Pancreas (tissue), 10 donors: ENCODE measurements at regions not wholly inside any gene's neighbourhood (a gene's known extent, or its start where the extent isn't known, plus 50 kb on each side); places are given as distances from the start of the nearest gene placed in this dataset.

Experiments used
- ATAC-seq, 4 donors: fragments of 200-7000 bp; cut with Tn5 transposase; one replicate each; pipeline versions ENCODE4 v1.8.0 to v1.9.1; 2020; ENCODE audit warnings: mild to moderate bottlenecking in 4 of 4, moderate library complexity in 4 of 4
- DNase-seq, 6 donors: peaks; one replicate each; pipeline ENCODE4 v3.0.0-alpha.2; 2020
- FAIRE-seq: peaks from 2 replicates; lab custom pipeline; 2012; peaks lifted over from hg19 to GRCh38; lab: Jason Lieb, UNC
- H3K27ac ChIP-seq, 4 donors: fragments of 200-600 bp; sonication (generic); 1 replicate in 3 of 4; 2 replicates in 1 of 4; pipeline versions ENCODE4 v1.5.0 to v1.8.0; 2020
- H3K27me3 ChIP-seq, 4 donors: fragments of 200-600 bp; one replicate each; pipeline ENCODE4 v1.8.0; 2021
- H3K36me3 ChIP-seq, 3 donors: fragments of 200-600 bp; sonication (generic) in 1 of 3; one replicate each; pipeline versions ENCODE4 v1.5.0 to v1.8.0; 2020 to 2021
- H3K4me1 ChIP-seq, 3 donors: fragments of 200-600 bp; one replicate each; pipeline ENCODE4 v1.8.0; 2021
- H3K4me3 ChIP-seq, 4 donors: fragments of 200-600 bp; sonication (generic) in 2 of 4; one replicate each; pipeline versions ENCODE4 v1.5.0 to v1.8.0; 2020 to 2021
- H3K9me3 ChIP-seq, 4 donors: fragments of 200-600 bp; one replicate each; pipeline ENCODE4 v1.8.0; 2021
- WGBS, 2 donors: extraction: QIAGEN DNeasy Blood & Tissue Kit; methylation state at CpG; one replicate each; pipeline ENCODE4 v1.1.7; 2013; 5-methylcytosine and 5-hydroxymethylcytosine counted together
- intact Hi-C, 3 donors: fragments of 100-400 bp; cut with DNase I; formaldehyde crosslinking; loops; one replicate each; pipeline versions ENCODE4 v1.11.1 to v1.14.2; 2022
- TF ChIP-seq, protein P1 (sequence below), 4 donors: fragments of 200-600 bp; sonication (generic) in 3 of 4; IDR thresholded peaks; one replicate each; pipeline versions ENCODE4 v1.5.0 to v1.8.0; 2021; ENCODE audit warnings: antibody characterized with exemption in 4 of 4
- donor health status: healthy with polysubstance abuse.
- donor health status: DM: no; HTN: no; CAD: no; lungs with moderate emphysema.
- donor health status: DM: no; HTN: no; CAD: no.
- donor health status: control.
- donor health status: control.
- donor health status: Bipolar disorder and iron deficiency.
- donor health status: DM: yes; HTN: yes; CAD: no.
- donor health status: DM: no; HTN: no; CAD: no.
- donor health status: DM: no; HTN: no; CAD: no.
- donor health status: DM: yes; HTN: yes; CAD: no.

DNA sequence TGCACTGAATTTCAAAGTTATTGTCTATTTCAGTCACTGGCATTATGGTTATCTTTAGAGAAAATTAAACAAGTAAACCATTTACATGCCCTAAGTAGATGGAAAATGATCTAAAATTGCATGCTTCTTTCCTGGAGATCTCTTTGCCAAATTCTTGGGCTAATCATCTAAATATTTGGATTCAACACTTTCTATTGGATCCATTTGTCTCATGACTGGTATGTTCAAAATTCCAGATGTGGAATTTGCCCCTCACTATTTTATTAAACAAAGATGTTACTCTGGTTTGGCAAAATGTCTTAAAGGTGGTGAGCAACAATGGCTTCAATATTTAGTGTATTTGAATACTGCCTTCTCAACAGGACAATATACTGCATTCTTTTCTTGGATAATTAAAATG, 147.5 kb upstream of the CASK start:
- no peak overlapping the region for H3K27ac ChIP-seq
- TF ChIP-seq, protein P1, sequence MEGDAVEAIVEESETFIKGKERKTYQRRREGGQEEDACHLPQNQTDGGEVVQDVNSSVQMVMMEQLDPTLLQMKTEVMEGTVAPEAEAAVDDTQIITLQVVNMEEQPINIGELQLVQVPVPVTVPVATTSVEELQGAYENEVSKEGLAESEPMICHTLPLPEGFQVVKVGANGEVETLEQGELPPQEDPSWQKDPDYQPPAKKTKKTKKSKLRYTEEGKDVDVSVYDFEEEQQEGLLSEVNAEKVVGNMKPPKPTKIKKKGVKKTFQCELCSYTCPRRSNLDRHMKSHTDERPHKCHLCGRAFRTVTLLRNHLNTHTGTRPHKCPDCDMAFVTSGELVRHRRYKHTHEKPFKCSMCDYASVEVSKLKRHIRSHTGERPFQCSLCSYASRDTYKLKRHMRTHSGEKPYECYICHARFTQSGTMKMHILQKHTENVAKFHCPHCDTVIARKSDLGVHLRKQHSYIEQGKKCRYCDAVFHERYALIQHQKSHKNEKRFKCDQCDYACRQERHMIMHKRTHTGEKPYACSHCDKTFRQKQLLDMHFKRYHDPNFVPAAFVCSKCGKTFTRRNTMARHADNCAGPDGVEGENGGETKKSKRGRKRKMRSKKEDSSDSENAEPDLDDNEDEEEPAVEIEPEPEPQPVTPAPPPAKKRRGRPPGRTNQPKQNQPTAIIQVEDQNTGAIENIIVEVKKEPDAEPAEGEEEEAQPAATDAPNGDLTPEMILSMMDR (IDR thresholded peaks at IDR 0.05) = no peak
- intact Hi-C loops = no loop called here
- DNase-seq = no peak
- no peak for FAIRE-seq
- H3K4me1 ChIP-seq = no peaks in the 10 kb centered on the region
- H3K9me3 ChIP-seq = no peaks in the 10 kb centered on the region
- H3K27me3 ChIP-seq = peaks cover 0 to 7% (median 0%) of the 10 kb centered on the region in 4 donors
- no peak for ATAC-seq
- no peaks in the 10 kb centered on the region for H3K36me3 ChIP-seq
- H3K4me3 ChIP-seq = no peak overlapping the region

DNA sequence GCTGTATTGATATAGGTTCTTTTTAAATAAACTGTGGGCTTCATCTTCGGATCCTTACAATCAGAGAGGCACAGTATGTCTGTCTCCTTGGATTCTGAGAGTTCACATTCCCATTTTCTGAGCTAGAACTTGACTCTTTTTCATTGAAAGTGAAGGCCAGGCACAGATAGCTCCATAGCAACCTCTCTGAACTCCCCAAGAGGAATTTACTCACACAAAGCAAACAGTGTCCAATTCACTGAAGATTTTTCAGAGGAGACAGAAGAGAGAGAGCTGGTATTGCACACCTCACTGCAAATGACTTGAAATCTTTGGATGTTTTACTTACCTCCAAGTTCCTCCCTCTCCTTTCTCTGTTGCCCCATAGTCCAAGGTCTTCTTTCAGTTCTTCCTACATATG, 130.9 kb upstream of the CASK start:
- Histone ChIP-seq H3K4me3 (no peak overlapping the region), H3K36me3 (no peaks in the 10 kb centered on the region), H3K4me1 (no peaks in the 10 kb centered on the region), H3K27me3 (no peaks in the 10 kb centered on the region), H3K27ac (no peak overlapping the region), H3K9me3 (no peaks in the 10 kb centered on the region)
- peak in 1 of 4 donors; percentile 25 for ATAC-seq
- FAIRE-seq = no peak
- DNase-seq = no peak
- intact Hi-C loops = no loop called here
- TF ChIP-seq, protein P1 (IDR thresholded peaks at IDR 0.05) = no peak
- 51 to 92% methylated on average over 1 of the region's 1 CpG for WGBS, 2 donors

DNA sequence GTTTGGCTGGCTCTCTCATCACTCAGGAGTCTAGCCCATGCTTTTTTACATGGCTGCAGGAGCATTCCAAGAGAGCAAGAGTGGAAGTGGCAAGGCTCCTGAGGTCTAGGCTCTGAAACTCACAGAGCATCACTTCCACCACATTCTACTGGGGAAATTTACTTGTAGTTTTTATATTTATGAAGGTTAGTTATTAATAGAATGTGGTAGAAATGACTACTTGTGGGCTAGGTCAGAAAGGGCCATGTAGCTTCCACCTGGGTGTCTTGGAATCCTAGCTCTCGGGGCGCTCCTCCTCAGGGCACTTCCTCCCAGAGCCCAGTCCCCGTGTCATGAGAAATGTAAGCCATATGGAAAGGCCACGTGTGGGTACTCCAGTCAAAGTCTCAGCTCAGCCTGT, 127.0 kb upstream of the CASK start:
- FAIRE-seq = no peak
- Histone ChIP-seq H3K4me1 (no peaks in the 10 kb centered on the region), H3K27me3 (no peaks in the 10 kb centered on the region), H3K27ac (no peak overlapping the region), H3K9me3 (no peaks in the 10 kb centered on the region), H3K4me3 (no peak overlapping the region), H3K36me3 (no peaks in the 10 kb centered on the region)
- WGBS, 2 donors = 77 to 92% methylated on average over 4 of the region's 4 CpGs
- no peak for ATAC-seq
- TF ChIP-seq, protein P1 (IDR thresholded peaks at IDR 0.05) = no peak
- no peak for DNase-seq
- intact Hi-C loops = no loop called here

GRCh38 chrX:42047886-42048285, 124.5 kb upstream of the CASK start:
- WGBS, 2 donors = 60 to 82% methylated on average over 5 of the region's 5 CpGs
- DNase-seq (no peak), FAIRE-seq (no peak), ATAC-seq (no peak)
- Histone ChIP-seq H3K4me1 (no peaks in the 10 kb centered on the region), H3K9me3 (no peaks in the 10 kb centered on the region), H3K4me3 (no peak overlapping the region), H3K27me3 (no peaks in the 10 kb centered on the region), H3K36me3 (no peaks in the 10 kb centered on the region), H3K27ac (no peak overlapping the region)
- TF ChIP-seq, protein P1 (IDR thresholded peaks at IDR 0.05) = no peak
- intact Hi-C loops = no loop called here

DNA sequence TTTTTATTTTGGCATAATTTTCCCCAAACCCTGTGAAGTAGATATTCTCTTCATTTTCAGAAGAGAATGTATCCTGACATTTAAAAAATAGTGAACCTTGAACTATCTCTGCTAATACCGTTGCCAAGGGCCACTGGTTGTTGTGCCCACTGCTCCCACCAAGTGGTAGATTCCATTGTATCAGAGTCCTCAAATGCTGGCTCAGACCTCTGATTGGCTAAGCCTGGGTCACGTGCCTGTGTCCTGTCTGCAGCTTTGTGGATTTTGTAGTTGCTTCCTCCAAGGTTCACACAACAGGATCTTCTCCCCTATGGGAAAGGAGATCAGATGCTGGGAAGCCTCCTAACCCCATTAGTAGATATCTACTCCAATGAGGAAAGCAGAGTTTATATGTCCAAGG, 104.8 kb upstream of the CASK start:
- DNase-seq = peak in 3 of 6 donors; percentile 8 to 32 (median 16)
- Histone ChIP-seq H3K4me3 (no peak overlapping the region), H3K27me3 (peaks cover 0 to 10% (median 0%) of the 10 kb centered on the region in 4 donors), H3K36me3 (no peaks in the 10 kb centered on the region), H3K4me1 (peaks cover 0 to 13% (median 8%) of the 10 kb centered on the region in 3 donors), H3K27ac (peak overlapping the region in 2 of 4 donors; percentile 26 to 37), H3K9me3 (no peaks in the 10 kb centered on the region)
- FAIRE-seq = no peak
- TF ChIP-seq, protein P1 (IDR thresholded peaks at IDR 0.05) = no peak
- ATAC-seq = peak; percentile 53 to 81 (median 62)
- intact Hi-C loops = no loop called here
- 34 to 37% methylated on average over 2 of the region's 2 CpGs for WGBS, 2 donors
